ENCODE measurements at regions not wholly inside any gene's neighbourhood (a gene's known extent, or its start where the extent isn't known, plus 50 kb on each side); places are given as distances from the start of the nearest gene placed in this dataset.

DNA sequence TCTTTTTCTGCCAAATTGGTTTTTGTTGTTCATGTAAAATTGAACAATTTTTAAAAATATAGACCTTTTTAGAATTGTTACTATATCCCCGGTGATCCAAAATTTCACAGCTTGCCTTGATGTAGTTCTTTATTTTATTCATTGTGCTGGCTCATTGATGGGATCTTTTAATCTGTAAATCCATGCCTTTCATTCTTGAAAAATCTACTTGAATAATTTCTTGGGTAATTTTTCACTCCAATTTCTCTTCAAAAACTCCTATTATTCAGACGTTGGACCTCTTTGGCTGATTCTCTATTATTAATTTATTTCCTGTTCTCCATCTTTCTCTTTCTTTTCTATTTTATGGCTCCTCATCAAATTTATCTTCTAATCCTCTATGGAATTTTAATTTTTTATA, 476.1 kb upstream of the CITED2 start:
- Mint-ChIP-seq H3K27ac (no peak overlapping the region), H3K4me3 (no peak overlapping the region), H3K27me3 (no peaks in the 10 kb centered on the region), H3K9me3 (peaks cover 18% of the 10 kb centered on the region), H3K4me1 (ENCODE audit: low read depth) (peaks cover 36% of the 10 kb centered on the region), H3K36me3 (ENCODE audit: low read depth) (no peaks in the 10 kb centered on the region)
- intact Hi-C loops (cut with micrococcal nuclease): no loop called here

DNA sequence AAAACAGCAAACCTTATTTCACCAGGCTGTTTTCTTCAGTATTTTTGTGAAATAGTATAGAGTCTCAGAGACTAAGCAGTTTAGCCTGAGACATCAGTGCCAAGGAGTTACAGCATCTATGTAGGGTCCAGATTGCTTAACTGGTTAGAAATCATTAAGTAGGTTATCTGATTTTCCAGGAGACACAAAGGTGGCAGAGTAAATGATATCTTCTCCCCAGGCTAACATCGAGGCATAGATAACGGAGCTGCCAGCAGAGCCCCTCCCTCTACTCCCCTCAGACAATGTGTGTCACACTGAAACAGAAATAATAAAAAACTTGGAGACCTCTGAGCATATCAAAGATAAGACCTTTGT, 473.0 kb upstream of the CITED2 start:
- Mint-ChIP-seq H3K4me3 (no peak overlapping the region), H3K27me3 (no peaks in the 10 kb centered on the region), H3K9me3 (peaks cover 18% of the 10 kb centered on the region), H3K36me3 (ENCODE audit: low read depth) (peaks cover 7% of the 10 kb centered on the region), H3K4me1 (ENCODE audit: low read depth) (peaks cover 44% of the 10 kb centered on the region), H3K27ac (peak overlapping the region; percentile 88)
- intact Hi-C loops (cut with micrococcal nuclease): loop anchor here (5.0 kb wide), 2 partner anchors 85 to 475 kb away; partner anchors contain the start of gene CITED2

DNA sequence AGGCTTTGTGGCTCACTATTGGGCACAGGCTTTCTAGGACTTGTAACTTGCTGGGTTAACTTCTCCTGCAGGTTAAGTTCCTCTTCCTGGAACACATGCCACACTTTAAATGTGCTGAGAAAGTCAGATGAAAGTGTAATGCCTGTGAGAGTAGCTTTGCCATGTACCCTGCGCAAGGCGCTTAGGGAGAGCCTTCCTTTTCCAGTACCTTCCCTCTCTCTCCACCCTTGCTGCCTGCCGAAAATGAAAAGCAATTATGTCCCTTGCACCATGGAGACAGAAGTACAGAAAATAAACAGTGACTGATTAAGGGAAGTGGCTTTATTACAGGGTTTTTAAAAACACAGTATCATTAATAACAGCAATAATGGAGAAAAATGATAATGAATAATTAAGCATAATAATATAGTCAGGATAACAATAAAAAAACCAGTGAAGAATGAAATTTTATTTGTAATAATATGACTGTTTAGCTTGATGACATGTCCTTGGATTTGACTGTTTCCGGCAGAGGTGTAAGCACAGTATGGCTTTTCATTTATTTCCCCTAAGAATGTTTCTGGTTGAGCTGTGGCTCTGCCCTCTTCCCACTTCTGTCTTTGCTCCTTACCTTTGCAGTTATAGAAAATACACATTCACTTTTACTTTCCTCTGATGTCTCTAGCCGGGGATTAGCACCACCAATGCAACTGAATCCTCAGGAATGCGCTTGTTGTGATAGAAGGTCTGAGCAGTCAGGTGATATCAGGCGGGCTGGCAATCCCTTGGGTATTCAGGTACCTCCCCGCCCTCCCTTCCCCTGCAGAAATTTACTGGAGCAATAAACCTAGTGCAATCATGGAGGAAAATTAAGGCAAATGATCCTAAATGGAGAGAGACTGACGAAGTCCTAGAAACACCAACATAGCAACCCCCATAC, 472.3 kb upstream of the CITED2 start:
- H3K4me3 Mint-ChIP-seq: peak overlapping the region; percentile 2
- peaks cover 8% of the 10 kb centered on the region for H3K36me3 Mint-ChIP-seq (ENCODE audit: low read depth)
- H3K4me1 Mint-ChIP-seq (ENCODE audit: low read depth): peaks cover 50% of the 10 kb centered on the region
- intact Hi-C loops (cut with micrococcal nuclease): loop anchor here (5.0 kb wide), 2 partner anchors 84 to 474 kb away; partner anchors contain the start of gene CITED2
- H3K27ac Mint-ChIP-seq: peak overlapping the region; percentile 88
- H3K9me3 Mint-ChIP-seq: peaks cover 18% of the 10 kb centered on the region
- no peaks in the 10 kb centered on the region for H3K27me3 Mint-ChIP-seq

DNA sequence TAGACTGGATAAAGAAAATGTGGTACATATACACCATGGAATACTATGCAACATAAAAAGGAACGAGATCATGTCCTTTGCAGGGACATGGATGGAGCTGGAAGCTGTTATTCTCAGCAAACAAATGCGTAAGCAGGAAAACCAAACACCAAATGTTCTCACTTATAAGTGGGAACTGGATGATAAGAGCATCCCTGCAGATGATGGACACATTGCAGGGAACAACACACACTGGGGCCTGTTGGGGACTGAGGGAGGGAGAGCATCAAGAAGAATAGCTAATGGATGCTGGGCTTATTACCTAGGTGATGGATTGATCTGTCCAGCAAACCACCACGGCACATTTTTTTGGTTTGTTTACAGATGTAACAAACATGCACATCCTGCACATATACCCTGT, 470.5 kb upstream of the CITED2 start:
- peaks cover 57% of the 10 kb centered on the region for H3K4me1 Mint-ChIP-seq (ENCODE audit: low read depth)
- peaks cover 8% of the 10 kb centered on the region for H3K36me3 Mint-ChIP-seq (ENCODE audit: low read depth)
- intact Hi-C loops (cut with micrococcal nuclease): loop anchor here (5.0 kb wide), 2 partner anchors 83 to 473 kb away; partner anchors contain the start of gene CITED2
- H3K9me3 Mint-ChIP-seq: peaks cover 7% of the 10 kb centered on the region
- H3K27ac Mint-ChIP-seq: no peak overlapping the region
- H3K4me3 Mint-ChIP-seq: no peak overlapping the region
- H3K27me3 Mint-ChIP-seq: no peaks in the 10 kb centered on the region

DNA sequence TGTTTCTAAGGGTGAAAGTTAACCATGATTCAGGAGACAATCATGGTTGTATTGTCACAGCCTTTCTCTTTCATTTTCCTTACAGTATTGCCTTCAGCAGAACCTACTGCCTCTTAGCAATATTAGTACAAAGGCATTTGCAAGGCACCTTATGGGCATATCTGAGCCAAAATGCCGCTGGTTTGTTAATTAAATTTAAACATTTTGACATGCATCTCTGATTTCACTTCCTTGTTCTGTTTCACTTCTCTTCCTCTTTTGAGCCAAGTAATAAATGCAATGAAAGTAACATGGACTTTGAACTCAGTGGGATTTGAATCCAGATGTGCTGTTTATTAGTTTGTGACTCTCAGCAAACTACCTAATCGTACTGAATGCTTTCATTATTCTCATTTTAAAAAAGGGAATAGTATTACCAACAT, 467.4 kb upstream of the CITED2 start:
- Mint-ChIP-seq H3K27me3 (no peaks in the 10 kb centered on the region), H3K4me3 (no peak overlapping the region), H3K36me3 (ENCODE audit: low read depth) (peaks cover 25% of the 10 kb centered on the region), H3K4me1 (ENCODE audit: low read depth) (peaks cover 41% of the 10 kb centered on the region), H3K9me3 (peaks cover 23% of the 10 kb centered on the region), H3K27ac (peak overlapping the region; percentile 42)
- intact Hi-C loops (cut with micrococcal nuclease): no loop called here

DNA sequence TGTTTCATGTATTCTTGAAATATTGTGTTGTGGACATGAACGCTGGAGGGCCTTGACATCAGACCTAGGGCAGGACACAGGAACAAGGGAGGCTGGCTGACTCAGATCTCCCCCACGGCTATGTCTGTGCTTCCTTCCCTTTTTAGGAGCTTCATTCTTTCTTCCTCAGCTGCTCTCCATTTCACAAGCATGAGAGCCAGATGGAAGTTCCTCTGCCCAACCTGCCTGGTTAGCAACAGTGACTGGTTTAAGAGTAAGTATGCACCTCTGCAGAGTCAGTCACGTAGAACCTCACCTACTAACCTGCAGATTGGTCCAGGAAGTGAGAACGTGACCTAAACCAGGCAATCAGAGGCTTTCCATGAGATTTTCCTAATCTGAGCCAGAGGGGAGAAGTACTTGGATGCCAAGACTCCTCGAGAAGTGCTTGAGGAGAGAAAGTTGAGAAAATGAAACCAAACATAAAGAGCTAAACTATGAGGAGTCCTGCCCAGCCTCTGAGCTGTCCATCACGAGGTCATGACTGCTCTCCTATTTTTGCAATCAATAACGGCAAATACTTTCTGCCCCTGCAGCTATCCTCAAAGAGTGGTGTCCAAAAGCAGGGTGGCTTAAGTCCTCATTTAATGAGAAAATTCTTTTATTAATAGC, 465.2 kb upstream of the CITED2 start:
- H3K36me3 Mint-ChIP-seq (ENCODE audit: low read depth): peaks cover 25% of the 10 kb centered on the region
- H3K4me1 Mint-ChIP-seq (ENCODE audit: low read depth): peaks cover 30% of the 10 kb centered on the region
- no peaks in the 10 kb centered on the region for H3K27me3 Mint-ChIP-seq
- peaks cover 32% of the 10 kb centered on the region for H3K9me3 Mint-ChIP-seq
- H3K27ac Mint-ChIP-seq: peak overlapping the region; percentile 93
- peak overlapping the region; percentile 61 for H3K4me3 Mint-ChIP-seq
- intact Hi-C loops (cut with micrococcal nuclease): no loop called here

DNA sequence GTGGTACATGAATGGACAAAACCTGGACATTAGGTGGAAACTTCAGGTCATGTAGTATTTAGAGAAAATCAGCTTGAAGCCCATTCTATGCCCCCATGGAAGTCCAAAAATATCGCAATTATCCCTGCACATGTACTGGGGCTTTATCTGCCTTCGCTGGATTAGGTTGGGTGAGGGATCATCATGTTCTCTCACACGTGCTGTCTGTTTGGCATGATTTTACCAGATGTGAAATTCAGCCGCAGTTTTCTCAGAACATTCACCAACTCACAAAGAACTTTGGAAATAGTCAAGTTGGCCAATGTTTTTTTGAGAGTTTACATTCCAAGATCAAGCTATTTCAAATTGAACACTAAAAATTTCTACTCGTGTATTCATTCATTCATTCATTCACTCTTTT, 459.8 kb upstream of the CITED2 start:
- peaks cover 32% of the 10 kb centered on the region for H3K9me3 Mint-ChIP-seq
- peaks cover 17% of the 10 kb centered on the region for H3K36me3 Mint-ChIP-seq (ENCODE audit: low read depth)
- no peak overlapping the region for H3K4me3 Mint-ChIP-seq
- peaks cover 14% of the 10 kb centered on the region for H3K4me1 Mint-ChIP-seq (ENCODE audit: low read depth)
- intact Hi-C loops (cut with micrococcal nuclease): no loop called here
- H3K27me3 Mint-ChIP-seq: no peaks in the 10 kb centered on the region
- H3K27ac Mint-ChIP-seq: no peak overlapping the region

DNA sequence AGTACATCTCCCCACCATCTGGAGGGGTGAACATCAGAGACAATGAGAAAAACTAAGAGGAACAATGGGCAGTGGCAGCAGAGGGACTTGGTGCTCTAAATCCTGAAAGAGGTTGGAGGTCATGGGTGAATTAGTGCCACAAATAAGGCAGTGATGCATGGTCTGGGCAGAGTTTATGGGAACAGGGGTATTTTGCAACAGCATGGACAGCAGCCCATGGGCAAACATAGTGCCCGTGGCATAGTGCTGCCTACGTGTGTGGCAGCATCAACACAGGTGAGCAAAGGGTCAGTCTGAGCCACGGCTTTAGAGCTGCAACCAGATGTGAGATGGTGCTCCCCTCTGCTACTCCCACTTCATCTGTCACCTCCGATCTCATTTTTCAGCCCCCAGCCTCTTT, 459.1 kb upstream of the CITED2 start:
- H3K27me3 Mint-ChIP-seq: no peaks in the 10 kb centered on the region
- intact Hi-C loops (cut with micrococcal nuclease): no loop called here
- H3K27ac Mint-ChIP-seq: no peak overlapping the region
- H3K4me1 Mint-ChIP-seq (ENCODE audit: low read depth): peaks cover 9% of the 10 kb centered on the region
- H3K4me3 Mint-ChIP-seq: no peak overlapping the region
- H3K9me3 Mint-ChIP-seq: peaks cover 26% of the 10 kb centered on the region
- peaks cover 11% of the 10 kb centered on the region for H3K36me3 Mint-ChIP-seq (ENCODE audit: low read depth)

DNA sequence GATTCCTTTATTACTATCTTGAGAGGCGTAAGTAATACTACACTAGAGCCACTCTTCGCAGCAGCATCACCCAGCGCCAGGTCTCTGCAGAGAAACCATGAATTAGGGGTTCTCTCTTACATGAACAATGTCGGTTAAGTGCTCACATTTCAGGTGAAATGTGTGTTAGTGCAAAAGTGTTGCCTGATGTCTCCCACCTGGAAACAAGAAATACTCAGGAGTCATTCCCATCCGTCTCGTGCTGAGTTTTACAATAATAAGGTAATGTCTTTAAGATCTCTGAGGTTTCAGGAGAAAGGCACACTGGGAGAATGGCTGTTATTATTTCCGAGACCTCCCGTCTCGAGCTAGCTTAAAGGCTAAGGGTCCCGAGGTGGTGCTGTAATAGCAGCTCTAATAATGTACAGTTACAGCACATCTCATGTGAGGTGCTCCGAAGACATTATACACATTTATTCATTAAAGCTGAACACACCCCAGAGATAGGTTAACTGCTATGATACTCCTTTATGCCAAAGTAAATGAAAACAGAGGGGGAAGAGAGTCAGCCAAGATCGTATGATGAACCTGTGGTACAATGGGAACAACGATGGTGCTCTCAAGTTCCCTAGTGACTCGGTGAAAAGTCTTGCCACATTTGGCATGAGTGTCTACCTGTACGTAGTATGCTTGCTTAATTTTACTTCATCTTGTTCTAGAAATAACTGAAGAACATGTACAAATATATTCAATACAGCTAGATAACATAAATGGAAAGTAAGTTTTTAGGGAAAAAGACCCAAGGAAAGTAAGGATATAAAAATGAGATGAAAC, 458.3 kb upstream of the CITED2 start:
- H3K4me3 Mint-ChIP-seq: no peak overlapping the region
- no peaks in the 10 kb centered on the region for H3K27me3 Mint-ChIP-seq
- H3K9me3 Mint-ChIP-seq: peaks cover 18% of the 10 kb centered on the region
- intact Hi-C loops (cut with micrococcal nuclease): no loop called here
- peaks cover 9% of the 10 kb centered on the region for H3K4me1 Mint-ChIP-seq (ENCODE audit: low read depth)
- H3K27ac Mint-ChIP-seq: no peak overlapping the region
- peaks cover 2% of the 10 kb centered on the region for H3K36me3 Mint-ChIP-seq (ENCODE audit: low read depth)

DNA sequence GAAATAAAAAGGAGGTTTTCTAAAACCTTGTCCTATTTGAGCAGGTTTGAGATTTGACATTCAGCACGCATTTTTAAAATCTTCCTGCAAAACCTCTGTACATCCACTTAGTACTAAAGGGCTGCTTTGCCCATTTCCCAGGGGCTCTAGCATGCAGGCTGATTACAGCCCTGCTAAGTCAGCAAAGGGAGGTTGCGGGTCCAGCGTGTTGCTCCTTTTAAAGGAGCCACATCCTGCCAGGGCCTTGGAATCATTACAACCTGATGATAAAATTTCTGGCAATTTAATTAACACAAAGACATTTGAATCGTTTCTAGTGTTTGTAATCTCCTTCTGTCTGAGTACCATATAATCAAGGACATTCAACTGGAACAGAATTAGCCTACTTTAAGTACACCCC, 455.1 kb upstream of the CITED2 start:
- intact Hi-C loops (cut with micrococcal nuclease): no loop called here
- Mint-ChIP-seq H3K27me3 (no peaks in the 10 kb centered on the region), H3K27ac (no peak overlapping the region), H3K9me3 (peaks cover 8% of the 10 kb centered on the region), H3K36me3 (ENCODE audit: low read depth) (no peaks in the 10 kb centered on the region), H3K4me1 (ENCODE audit: low read depth) (peaks cover 9% of the 10 kb centered on the region), H3K4me3 (no peak overlapping the region)

DNA sequence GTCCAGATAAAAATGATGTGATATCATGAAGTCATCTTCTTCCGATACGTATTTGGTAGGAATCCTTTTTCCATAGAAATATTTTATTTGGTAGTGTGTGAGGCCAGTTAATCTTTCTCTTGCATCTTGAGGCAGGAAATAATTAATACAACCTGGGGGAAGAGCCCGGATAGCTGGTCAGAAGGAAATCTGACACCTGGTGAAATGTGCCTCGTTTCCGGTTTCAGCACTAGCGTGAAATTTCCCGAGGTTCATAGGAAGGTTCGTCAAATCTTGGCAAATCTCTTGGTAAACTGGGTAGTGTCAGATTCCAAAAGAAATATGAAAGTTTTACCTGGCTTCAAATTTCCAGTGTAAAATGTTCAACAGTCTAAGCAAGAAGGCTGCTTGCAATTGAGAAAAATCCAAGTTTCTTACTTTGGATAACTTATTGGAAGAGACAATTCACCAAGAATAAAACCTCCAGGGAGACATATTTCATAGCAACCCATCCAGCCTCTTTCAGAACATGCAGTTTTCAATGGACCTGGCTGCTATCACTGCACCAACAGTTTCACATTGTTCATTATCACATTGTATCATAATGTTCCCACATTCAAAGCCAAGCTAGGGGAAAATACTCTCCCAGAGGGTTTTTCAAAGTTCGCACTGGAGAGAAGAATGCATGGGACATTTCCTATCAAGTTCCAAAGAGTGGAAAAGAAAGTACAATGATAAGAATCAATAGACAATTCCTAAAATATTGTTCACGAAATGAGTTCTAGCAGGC, 454.5 kb upstream of the CITED2 start:
- no peaks in the 10 kb centered on the region for H3K36me3 Mint-ChIP-seq (ENCODE audit: low read depth)
- peaks cover 8% of the 10 kb centered on the region for H3K9me3 Mint-ChIP-seq
- intact Hi-C loops (cut with micrococcal nuclease): no loop called here
- no peak overlapping the region for H3K4me3 Mint-ChIP-seq
- no peaks in the 10 kb centered on the region for H3K27me3 Mint-ChIP-seq
- peaks cover 9% of the 10 kb centered on the region for H3K4me1 Mint-ChIP-seq (ENCODE audit: low read depth)
- H3K27ac Mint-ChIP-seq: no peak overlapping the region

DNA sequence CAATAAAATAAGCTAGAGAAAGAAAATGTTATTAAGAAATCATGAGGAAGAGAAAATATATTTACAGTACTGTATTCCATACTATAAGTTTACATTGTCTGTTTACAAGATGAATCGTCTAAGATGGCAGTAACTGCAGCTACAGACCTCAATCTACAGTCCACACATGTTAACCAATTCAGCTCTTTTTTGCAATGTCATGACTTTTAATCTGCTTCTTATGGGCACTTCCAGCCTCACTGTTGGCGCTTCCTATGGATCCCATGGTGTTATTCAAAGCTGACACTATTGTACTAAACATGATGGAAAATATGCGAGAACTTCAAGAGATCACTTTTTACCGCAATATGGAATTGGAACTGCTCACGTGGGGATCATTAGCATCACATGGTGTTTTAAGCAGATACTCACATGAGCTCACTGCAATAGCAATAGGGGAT, 451.5 kb upstream of the CITED2 start:
- Mint-ChIP-seq H3K27ac (no peak overlapping the region), H3K9me3 (peaks cover 11% of the 10 kb centered on the region), H3K4me3 (no peak overlapping the region), H3K36me3 (ENCODE audit: low read depth) (no peaks in the 10 kb centered on the region), H3K4me1 (ENCODE audit: low read depth) (no peaks in the 10 kb centered on the region), H3K27me3 (no peaks in the 10 kb centered on the region)
- intact Hi-C loops (cut with micrococcal nuclease): no loop called here

DNA sequence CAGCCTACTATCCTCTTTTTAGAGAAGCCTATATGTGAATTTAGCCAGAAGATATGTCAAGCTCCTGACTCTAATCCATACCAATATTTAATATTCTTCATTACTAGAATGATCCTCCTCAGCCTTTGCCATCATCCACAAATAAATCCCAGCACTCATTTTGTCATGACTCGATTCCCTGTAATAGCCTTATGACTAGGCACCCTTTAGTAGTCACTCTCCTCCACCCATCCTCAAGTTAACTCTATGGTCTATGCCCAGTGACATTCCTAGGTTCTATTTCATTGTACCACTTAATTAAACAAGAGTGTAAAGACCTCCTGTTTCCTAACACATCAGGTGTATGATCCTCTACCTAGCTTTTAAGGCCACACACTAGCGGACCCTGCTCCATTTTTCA, 450.4 kb upstream of the CITED2 start:
- Mint-ChIP-seq H3K27ac (no peak overlapping the region), H3K4me3 (no peak overlapping the region), H3K9me3 (peaks cover 17% of the 10 kb centered on the region), H3K4me1 (ENCODE audit: low read depth) (no peaks in the 10 kb centered on the region), H3K27me3 (no peaks in the 10 kb centered on the region), H3K36me3 (ENCODE audit: low read depth) (no peaks in the 10 kb centered on the region)
- intact Hi-C loops (cut with micrococcal nuclease): no loop called here

Data from dendritic cell treated with granulocyte-macrophage colony-stimulating factor and Interleukin-4, amounts not matched to agents 40 ng/mL and 50 ng/mL, for 4 days (primary cell).